ENCODE measurements at regions not wholly inside any gene's neighbourhood (a gene's known extent, or its start where the extent isn't known, plus 50 kb on each side); places are given as distances from the start of the nearest gene placed in this dataset.

- DNase-seq (no peak), ATAC-seq (ENCODE audit: low read depth) (no peak)
- ChIA-PET POLR2A (ENCODE audit: unreplicated experiment) (no interaction called here), CTCF (no interaction called here)
- Histone ChIP-seq H2BK120ac (ENCODE audit: low read depth, low read length) (no peak overlapping the region), H3K9me1 (ENCODE audit: insufficient read depth, low read length) (no peaks in the 10 kb centered on the region), H2AK9ac (replicated peaks; ENCODE audit: low read depth, low read length, poor library complexity) (no peak overlapping the region), H3K9me3 (ENCODE audit: control insufficient read depth, insufficient read depth, low read length) (no peaks in the 10 kb centered on the region), H3K4ac (ENCODE audit: low read depth, low read length) (no peak overlapping the region), H2AK5ac (ENCODE audit: low read depth, low read length) (no peak overlapping the region), H3K4me1 (ENCODE audit: control insufficient read depth, insufficient read depth, low read length) (no peaks in the 10 kb centered on the region), H4K91ac (ENCODE audit: insufficient read depth, low read depth, low read length) (no peak overlapping the region), H3K14ac (replicated peaks; ENCODE audit: low read depth, low read length) (no peak overlapping the region), H3K4me2 (ENCODE audit: low read depth, low read length) (no peak overlapping the region), H2AFZ (replicated peaks; ENCODE audit: low read length, poor library complexity) (no peak overlapping the region), H2BK5ac (ENCODE audit: low read depth, low read length, poor library complexity, severe bottlenecking) (no peak overlapping the region), H2BK15ac (ENCODE audit: low read depth, low read length) (no peak overlapping the region), H3K27me3 (ENCODE audit: control insufficient read depth, insufficient read depth, low read length) (no peaks in the 10 kb centered on the region), H3K27ac (ENCODE audit: insufficient read depth, low read length) (no peak overlapping the region), H3K18ac (ENCODE audit: low read depth, low read length) (no peak overlapping the region), H2BK20ac (ENCODE audit: low read depth, low read length) (no peak overlapping the region), H3K56ac (ENCODE audit: extremely low read depth, insufficient read depth, low read length) (no peak overlapping the region), H4K20me1 (ENCODE audit: insufficient read depth, low read length) (no peaks in the 10 kb centered on the region), H3K23ac (ENCODE audit: low read depth, low read length) (no peak overlapping the region), H3K79me1 (ENCODE audit: low read depth in 1 of 2, low read length in 2 of 2) (no peaks in the 10 kb centered on the region), H3K9ac (ENCODE audit: low read depth, low read length) (no peak overlapping the region), H4K8ac (ENCODE audit: low read depth in 2 of 2, low read length in 2 of 2) (no peak overlapping the region), H3K36me3 (ENCODE audit: control insufficient read depth, insufficient read depth, low read length) (no peaks in the 10 kb centered on the region), H3K4me3 (ENCODE audit: insufficient read depth, low read depth, low read length) (no peak overlapping the region), H4K5ac (ENCODE audit: low read depth, low read length) (no peak overlapping the region)
- dilution Hi-C loops (cut with HindIII; ENCODE audit: low sequenced_read_pairs, unreplicated experiment), result no loop called here
- 58% methylated on average over 2 of the region's 2 CpGs; no CpG with 5 or more reads in 1 of the 2 experiments for WGBS, 2 experiments (ENCODE audit: extremely low coverage in 2 of 2, insufficient read length in 1 of 2)
- TF ChIP-seq CTCF (conservative IDR thresholded peaks at IDR 0.05; ENCODE audit: low read depth, low read length), result no peak
- no peak for TF ChIP-seq MAZ (IDR thresholded peaks at IDR 0.05; ENCODE audit: borderline replicate concordance, low read depth, low read length)
- no peak for TF ChIP-seq MAFK (IDR thresholded peaks at IDR 0.05; ENCODE audit: low read depth, low read length)
- in situ Hi-C loops (cut with MboI; ENCODE audit: low sequenced_read_pairs), result no loop called here
- no TSS peak for BruUV-seq (replicated peaks)
- intact Hi-C loops (cut with micrococcal nuclease), result no loop called here
Measured at GRCh38 chr5:175052351-175052750, 328.0 kb downstream of the MSX2 start.
